ENCODE measurements at regions not wholly inside any gene's neighbourhood (a gene's known extent, or its start where the extent isn't known, plus 50 kb on each side); places are given as distances from the start of the nearest gene placed in this dataset.
"Not testable (repeated sequence)": the region's sequence is repeated elsewhere in the genome, so short reads cannot be mapped to it uniquely, and the experiment has no call there.

DNA sequence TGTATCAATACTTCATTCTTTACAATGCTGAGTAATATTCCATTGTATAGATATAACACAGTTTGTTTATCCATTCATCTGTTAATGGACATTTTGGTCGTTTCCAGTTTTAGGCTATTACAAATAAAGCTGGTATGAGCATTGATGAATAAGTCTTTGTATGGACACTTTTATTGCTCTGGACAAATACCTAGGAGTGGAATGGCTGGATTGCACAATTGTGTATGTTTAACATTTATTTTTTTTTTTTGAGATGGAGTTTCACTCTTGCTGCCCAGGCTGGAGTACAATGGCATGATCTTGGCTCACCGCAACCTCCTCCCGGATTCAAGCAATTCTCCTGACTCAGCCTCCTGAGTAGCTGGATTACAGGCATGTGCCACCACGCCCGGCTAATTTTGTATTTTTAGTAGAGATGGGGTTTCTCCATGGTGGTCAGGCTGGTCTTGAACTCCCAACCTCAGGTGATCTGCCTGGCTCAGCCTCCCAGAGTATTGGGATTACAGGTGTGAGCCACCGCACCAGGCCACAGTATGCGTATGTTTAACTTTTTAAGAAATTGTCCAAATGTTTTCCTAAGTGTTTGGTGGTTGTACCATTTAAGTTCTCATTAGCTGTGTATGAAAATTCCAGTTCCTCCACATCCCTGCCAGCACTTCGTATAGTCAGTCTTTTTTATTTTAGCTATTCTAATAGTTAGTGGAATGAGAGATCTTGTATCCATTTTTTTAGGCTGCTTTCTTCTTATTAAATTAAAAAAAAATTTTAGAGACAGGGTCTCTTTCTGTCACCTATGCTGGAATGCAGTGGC, 194.9 kb upstream of the HAAO start:
- DNase-seq = no peak

DNA sequence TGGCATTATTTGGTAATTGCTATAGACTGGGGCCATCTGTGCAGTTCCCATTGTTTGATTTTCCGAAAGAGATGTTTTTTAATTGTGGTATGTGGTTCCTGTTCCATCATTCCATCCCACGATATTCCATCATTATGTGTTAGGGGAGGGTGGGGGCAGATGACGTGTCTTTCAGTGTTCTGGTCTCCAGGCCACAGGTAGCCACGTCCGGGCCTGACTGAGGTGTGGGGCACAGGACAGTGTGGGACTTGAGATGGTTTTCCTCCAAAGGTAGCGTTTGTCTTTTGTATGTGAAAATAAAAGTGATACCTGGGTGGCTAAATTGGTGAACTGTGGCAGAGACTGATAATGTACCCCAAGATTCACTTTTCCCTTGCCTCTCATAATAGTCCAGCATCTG, 192.2 kb upstream of the HAAO start:
- no peak for DNase-seq

DNA sequence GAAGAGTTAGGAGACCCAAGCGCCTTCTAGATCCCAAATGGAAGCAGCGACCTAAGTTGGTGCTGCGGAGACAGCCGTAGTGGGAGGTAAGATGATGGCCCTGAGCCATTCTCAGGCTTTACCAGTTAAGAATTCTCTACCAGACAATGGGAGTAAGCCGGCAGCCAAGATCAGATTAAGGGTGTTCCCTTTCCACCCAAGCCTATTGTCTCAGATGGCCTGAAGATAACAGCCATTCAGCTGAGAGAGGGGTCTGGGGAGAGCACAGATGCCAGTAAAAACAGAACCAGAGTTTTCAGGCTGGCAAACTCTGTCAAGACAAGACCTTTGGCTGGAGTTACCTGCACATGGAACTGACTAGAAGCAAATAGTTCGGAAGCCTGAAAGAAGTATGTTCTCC, 191.7 kb upstream of the HAAO start:
- no peak for DNase-seq

DNA sequence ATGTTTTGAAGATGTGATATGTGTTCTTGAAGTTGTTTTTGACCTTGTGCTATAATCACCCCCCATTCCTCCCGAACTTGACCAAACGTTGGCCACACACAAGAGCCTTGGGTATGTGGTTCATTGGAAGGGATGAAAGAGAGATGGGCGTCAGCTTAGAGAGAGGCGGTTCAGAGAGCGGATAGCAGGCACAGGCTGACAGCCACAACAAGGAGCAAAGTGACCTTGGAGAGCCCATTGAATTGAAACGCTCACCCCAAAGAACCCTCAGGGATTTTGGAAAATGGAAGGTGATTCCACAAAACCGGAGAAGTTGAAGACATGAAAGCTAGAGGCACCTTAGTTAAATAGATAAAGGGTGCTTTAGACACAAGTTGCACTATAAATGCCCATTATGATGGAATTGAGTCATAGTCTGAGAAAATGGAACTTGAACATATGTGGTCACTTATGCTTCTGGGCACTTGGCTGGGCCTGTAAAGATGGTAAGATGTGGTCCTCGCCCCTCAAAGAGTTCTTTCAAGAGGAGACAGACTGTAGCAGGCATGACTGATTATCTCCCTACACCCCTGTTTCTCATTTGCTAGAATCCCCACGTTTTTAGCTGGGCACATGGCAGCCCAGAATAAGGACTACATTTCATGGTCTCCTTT, 188.5 kb upstream of the HAAO start:
- no peak for DNase-seq

DNA sequence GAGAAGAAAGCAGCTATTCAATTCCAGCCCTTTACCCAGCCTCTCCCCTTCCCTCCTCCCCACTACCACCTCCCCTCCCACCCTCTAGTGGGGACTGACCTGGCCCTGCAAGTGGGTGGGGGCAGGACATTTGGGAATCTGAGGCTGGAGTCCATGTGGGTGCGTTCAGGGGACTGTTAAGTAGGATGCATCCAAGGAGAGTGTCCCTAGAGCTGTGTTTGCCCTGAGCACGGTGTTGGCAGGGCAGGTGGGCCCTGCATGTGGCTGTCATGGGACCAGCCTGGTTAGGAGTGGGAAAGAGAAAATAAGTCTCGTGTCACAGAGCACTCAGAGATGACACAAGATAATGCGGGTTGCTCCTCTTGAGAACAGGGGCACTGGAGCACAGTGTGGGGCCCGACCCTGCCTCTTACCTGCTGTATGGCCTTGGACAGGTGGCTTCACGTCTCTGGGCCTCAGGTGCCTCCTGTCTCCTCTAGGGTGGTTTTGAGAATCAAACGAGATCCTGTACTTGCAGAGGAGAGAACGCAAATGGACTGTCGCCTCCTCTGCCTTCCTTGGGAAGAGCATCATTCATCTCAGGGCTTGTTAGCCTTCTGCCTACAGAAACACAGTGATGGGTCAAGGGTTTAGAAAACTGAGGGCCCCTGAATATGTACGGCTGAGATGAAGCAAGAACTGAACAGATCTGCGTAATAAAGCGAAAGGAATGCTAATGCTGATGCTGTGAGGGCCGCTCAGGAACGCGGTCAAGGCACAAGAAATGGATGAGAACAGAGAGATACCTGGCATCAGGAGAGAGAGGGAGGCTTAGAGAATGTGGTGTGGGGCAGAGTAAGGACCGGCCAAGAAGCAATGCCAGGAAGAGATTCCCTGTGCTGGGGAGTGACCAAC, 187.7 kb upstream of the HAAO start:
- no peak for DNase-seq

DNA sequence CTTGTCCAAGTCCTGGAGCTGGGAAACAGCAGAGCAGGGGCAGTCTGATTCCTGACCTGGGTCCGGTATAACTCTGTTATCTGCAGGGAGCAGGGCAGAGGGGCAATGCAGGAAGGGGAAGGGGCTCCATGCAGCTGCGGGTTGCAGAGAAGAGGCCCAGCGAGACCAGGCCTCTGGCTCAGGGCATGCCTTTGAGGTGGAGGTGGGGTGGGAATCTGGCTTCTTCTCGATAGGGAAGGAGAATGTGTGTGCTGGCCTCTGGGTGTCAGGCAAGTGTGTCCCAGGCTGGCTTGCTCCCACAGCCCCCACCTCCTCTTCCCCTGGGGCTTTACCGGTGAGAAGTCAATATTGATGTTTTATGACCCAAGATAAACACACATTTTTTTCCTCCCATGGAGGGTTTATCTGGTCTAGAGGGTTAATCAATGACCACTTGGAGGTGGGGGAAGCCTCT, 187.1 kb upstream of the HAAO start:
- DNase-seq = no peak

DNA sequence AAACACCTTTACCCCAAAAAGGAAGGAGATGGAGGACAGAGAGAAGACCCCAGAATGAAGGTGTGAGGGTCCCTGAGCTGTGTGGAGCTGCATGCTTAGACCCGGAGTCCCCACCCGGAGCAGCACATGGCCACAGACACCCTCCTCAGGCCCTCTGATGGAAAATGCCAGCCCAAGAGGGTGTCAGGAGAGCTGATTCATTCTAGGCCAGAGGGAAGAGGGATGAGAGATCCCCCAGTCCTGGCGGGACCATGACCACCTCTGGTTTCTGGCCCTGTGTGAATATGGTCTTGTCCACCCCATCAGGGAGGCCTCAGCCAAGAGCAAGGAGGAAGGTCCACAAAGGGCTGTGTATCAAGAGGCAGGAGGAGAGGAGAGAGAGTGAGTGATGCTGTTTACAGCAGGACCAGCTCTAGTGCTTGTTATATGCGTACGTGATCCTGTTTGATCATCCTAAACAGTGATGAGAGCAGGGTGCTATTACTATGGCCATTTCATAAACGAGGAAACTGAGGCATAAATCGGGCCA, 186.6 kb upstream of the HAAO start:
- DNase-seq = no peak

DNA sequence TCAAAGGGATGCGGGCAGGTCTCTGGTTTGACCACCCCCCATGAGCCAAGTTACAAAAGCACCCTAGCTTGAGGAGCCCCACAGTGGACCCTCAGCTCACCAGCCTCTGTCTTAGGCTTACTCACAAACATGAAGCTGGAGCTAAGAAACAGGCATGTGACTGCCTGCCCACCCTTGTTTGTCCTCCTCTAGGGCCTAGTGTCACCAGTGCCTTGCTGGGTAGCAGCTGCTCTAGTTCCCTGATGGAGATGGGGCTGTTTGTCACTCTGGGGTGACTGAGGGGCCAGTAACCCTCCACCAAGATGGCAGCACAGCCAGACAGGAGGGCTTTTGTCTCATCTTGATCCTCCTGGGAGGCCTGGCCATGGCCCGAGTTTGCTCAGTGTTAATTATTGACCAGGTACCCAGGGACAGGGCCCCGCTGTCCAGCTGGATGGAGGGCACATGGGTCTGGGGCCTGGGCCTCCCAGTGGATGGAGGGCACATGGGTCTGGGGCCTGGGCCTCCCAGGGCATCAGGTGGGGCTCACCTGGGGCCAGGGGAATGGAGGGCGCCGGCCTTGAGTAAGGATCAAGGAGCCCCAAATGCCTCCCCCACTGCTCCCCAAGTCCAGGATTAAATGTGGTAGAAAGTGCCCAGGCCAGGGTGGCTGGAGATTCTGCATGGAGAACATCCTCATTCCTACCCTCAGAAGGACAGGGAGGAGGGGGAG, 185.9 kb upstream of the HAAO start:
- no peak for DNase-seq

DNA sequence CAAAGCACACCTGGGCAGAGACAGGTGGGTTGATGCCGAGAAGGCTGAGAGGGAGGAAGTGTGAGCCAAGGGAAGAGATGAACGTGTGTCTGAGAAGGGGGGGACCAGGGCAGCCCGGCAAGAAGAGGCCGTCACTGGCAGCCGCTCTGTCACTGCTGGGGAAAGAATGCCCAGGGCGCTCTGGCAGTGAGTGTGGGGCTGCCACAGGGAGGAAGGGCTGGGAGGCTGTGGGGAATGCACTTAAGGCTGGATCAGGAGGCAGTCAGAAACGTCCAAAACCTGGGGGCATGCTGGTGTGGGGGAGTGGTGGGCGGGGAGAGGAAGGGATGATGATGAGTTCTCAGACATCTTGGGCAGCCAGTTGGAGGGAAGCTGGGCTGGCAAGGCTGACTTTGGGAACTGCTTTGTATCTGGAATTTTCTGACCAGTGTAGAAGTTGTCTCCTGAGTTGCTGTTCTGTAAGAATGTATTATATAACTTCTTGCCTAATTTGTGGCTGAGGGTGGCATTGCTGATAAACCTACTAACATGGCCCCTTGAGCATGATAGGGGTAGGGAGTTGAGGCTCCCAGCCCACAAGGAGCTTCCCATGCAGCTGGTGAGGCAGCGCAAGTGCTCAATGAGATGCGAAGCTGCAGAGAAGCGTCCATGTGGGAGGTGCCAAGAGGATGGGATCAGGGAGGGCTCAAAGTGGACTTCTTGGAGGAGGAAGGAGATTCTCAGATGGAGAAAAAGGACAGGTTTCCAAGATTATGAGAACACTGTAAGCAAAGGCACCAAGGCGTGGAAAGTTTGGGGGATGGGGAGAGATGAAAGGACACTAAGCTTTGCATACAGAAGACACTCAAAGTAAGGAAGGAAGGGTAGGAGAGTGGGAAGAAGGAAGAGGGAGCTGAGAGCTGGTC, 185.1 kb upstream of the HAAO start:
- no peak for DNase-seq

DNA sequence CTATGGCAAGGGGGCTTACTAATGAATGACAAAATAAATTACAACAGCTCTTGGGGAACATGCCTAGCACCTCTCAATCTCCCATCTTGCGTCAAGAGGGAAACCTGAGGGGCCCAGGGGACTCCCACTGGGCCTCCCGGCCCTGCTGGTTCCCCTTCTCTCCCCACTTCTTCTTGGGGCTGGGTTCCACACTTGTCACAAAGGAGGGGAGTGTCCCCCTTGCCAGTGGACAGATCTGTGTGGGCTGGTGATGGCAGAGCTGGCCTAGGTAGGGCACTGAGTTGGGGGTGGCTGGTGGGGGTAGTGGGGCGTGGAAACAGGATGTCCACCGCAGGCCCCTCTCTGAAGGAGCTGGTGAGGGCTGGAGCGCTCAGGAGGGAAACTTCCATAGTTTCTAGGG, 184.0 kb upstream of the HAAO start:
- DNase-seq = no peak

DNA sequence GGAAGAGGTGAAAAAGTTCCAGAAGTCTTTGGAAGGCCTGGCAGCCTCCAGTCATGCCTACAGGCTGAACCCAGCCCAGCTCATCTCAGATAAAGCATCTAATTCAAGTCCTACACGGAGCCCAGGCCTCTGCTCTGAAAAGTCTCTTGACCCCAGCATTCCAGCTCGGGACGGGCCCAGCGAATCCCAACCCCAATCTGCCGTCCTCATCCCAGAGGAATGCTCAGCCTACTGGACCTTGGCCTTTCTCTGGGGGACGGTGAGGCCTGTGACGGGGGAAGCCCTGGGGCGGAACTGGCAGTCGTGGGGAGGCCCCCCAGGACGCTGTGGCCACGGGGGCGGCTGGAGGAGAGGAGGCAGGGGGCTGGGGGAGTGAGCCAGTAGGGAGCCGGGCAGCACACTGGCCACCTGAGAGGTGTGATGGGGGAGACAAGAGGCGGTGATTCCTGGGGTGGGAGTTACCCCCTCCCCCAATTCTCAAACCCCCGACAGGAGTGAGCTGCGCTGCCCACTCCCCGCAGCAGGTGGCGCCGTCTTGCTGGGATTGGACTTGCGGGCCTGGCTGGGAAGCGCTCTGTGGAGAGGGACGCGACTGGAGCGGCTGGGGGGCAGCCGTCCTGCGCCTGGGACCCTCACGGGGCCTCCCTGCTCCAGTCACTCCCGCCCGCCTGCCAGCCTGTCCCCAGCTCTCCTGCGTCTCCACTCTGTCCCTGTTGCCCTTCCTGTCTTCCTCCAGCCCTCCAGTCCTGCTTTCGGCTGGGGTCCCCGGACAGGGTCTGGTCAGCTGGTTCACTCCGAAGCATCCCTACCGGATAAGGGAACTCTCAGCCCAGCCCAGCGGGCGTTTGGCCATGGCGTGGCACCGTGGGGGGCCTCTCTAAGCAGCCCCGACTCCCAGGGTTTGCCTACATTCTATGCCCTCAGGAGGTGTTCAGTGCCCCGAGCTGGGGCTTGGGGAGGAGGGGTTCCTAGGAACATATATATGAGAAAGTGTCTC, 182.6 kb upstream of the HAAO start:
- DNase-seq = peak; percentile 20

DNA sequence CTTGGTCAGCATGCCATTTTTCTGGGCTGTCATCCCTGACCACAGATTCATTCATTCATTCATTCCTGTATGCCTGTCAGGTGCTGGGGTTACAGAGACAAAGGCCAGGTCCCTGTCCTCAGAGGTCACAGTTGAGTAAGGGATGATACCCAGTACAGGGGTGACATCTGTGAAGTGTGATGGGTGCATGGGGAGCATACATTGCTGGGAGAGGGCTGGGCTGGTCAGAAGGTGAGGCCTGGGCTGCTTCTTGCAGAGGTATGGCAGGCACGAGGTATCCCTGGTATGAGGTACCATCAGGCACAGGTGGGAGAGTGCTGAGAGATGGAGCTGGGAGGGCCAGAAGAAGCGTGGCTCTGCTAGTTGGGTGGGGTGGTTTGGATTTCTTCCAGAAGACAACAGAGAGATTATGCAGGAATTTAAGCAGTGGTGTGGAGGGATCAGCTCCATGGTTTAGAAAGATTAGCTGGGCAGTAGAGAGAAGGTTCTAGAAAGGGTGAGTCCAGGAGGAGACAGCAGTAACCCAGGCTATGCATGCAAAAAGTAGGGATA, 181.9 kb upstream of the HAAO start:
- no peak for DNase-seq

DNA sequence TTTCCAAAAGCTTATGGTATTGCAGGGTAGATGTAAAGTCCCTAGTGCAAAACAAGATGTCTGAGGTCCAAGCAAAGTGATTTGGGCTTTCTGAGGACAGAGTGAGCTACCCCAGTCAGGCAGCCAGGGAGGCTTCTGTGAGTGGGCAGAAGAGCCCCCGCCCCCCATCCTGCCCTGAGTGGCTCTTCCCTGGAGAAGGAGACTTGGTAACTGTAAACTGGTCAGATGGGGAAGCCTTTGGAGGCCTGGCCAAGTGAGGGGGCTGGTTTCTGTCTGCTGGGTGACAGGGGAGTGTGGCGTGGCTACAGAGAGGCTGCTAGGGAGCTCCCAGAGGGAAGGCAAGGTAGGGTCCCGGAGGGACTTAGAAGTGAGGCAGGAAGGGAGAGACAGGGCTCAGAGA, 181.3 kb upstream of the HAAO start:
- no peak for DNase-seq

DNA sequence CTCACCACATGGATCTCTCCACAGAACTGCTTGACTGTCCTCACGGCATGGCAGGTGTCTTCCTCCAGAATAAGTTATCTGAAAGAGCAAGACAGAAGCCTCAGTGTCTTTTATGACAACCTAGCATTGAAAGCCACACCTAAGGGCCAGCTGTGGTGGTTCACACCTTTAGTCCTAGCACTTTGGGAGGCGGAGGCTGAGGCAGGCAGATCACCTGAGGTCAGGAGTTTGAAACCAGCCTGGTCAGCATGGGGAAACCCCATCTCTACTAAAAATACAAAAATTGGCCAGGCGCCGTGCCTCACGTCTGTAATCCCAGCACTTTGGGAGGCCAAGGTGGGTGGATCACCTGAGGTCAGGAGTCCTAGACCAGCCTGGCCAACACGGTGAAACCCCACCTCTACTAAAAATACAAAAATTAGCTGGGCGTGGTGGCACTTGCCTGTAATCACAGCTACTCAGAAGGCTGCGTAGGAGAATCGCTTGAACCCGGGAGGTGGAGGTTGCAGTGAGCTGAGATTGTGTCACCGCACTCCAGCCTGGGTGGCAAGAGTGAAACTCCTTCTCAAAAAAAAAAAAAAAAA, 180.6 kb upstream of the HAAO start:
- DNase-seq = not testable (repeated sequence)

DNA sequence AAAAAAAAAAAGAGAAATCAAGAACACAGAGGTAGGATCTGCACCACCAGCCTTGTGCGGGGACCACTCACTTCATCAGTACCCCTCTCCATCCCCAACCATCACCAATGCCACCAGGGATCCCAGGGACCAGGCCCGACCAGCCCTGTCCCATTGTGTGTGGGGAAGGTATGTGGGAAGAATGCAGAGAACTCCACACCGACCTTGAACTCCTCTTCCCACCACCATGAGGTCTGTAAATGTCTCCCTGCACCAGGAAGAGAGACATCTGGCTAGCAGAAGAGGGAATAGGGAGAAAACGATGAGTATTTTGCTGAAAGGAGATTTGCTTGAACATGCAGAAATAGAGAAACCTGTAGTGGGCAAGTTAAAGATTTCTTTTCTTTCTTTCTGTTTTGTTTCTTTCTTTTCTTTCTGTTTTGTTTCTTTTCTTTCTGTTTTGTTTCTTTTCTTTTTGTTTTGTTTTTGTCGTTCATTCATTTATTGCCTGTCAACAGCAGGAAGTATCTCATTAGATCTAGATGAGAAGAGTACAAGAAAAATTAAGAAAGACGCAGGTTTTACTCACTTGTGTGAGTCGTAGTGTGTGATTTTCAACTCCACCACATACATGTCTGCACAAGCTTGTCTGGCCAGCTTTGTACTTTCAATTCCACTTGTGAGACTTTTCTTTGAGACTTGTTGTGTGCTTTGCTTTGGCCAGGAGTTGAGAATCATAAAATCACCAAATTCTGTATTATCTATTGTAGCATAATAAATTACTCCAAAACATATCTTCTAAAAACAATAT, 179.8 kb upstream of the HAAO start:
- no peak for DNase-seq

DNA sequence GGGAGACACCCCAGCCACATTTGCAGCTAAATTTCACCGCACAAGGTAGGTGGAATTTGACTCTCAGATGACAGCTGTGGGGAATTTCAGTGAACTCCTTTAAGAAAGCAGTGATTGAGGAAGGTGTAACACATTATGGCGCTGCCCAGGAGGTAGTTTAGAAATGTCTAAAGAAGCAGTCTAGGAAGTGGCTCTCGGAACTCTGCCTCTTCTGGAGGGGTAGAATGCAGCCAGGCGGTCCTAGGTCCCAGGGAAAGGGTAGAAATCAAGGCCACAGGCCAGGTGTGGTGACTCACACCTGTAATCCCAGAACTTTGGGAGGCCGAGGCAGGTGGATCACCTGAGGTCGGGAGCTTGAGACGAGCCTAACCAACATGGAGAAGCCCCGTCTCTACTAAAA, 179.0 kb upstream of the HAAO start:
- no peak for DNase-seq

DNA sequence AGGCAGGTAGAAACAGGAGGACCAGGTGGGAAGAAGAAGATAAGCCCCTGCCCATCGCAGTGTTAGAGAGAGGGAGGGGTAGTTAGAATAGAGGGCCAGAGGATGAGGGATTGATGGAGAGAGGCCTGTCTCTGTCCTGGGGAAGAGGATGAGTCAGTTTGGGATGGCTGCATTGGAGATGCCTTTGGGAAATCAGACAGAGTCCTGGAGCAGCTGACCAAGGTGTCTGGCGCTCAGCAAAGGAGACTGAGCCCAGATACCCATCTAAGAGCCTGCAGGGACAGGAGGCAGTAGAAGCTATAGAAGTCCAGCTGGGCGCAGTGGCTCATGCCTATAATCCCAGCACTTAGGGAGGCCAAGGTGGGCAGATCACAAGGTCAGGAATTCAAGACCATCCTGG, 177.8 kb upstream of the HAAO start:
- no peak for DNase-seq

Data from NCI-H2107 (cell line).